Endodermal cell (in vitro differentiated cells): ENCODE measurements at regions not wholly inside any gene's neighbourhood (a gene's known extent, or its start where the extent isn't known, plus 50 kb on each side); places are given as distances from the start of the nearest gene placed in this dataset.

Experiments used
- DNase-seq: peaks from one replicate; pipeline ENCODE4 v3.0.0-alpha.2; 2017
- H3K27ac ChIP-seq: 2 replicates; pipeline ENCODE4 v1.5.1; 2013; ENCODE audit warnings: mild to moderate bottlenecking, low read depth, low read length, moderate library complexity
- H3K27me3 ChIP-seq: 2 replicates; pipeline ENCODE4 v1.6.1; 2013; ENCODE audit warnings: mild to moderate bottlenecking, low read length, moderate library complexity; ENCODE audit not compliant: insufficient read depth, control insufficient read depth, poor library complexity, severe bottlenecking
- H3K36me3 ChIP-seq: 2 replicates; pipeline ENCODE4 v1.7.0; 2013; ENCODE audit warnings: mild to moderate bottlenecking, low read length, moderate library complexity; ENCODE audit not compliant: control insufficient read depth, insufficient read depth
- H3K4me1 ChIP-seq: one replicate; pipeline ENCODE4 v1.7.0; 2013; ENCODE audit warnings: low read length; ENCODE audit not compliant: control insufficient read depth, insufficient read depth
- H3K4me3 ChIP-seq: 2 replicates; pipeline ENCODE4 v1.5.1; 2013; ENCODE audit warnings: mild to moderate bottlenecking, low read length, moderate library complexity
- H3K9ac ChIP-seq: 2 replicates; pipeline ENCODE4 v1.6.1; 2013; ENCODE audit warnings: mild to moderate bottlenecking, low read length, moderate library complexity; ENCODE audit not compliant: poor library complexity, severe bottlenecking; ENCODE audit errors: extremely low read depth
- H3K9me3 ChIP-seq: 2 replicates; pipeline ENCODE4 v1.6.1; 2013; ENCODE audit warnings: mild to moderate bottlenecking, low read length, moderate library complexity; ENCODE audit not compliant: control insufficient read depth
- H3K27ac Mint-ChIP-seq: 2 replicates; pipeline ENCODE4 v1.8.0; 2020; ENCODE audit warnings: mixed read lengths
- H3K27me3 Mint-ChIP-seq: 2 replicates; pipeline ENCODE4 v1.8.0; 2021; ENCODE audit warnings: mild to moderate bottlenecking, mixed read lengths; ENCODE audit not compliant: insufficient read depth
- H3K36me3 Mint-ChIP-seq: 2 replicates; pipeline ENCODE4 v1.8.0; 2020; ENCODE audit warnings: low read depth, mixed read lengths
- H3K4me1 Mint-ChIP-seq: 2 replicates; pipeline ENCODE4 v1.8.0; 2020; ENCODE audit warnings: mixed read lengths
- H3K4me3 Mint-ChIP-seq: 2 replicates; pipeline ENCODE4 v1.8.0; 2020; ENCODE audit warnings: mild to moderate bottlenecking, moderate library complexity, mixed read lengths
- H3K9me3 Mint-ChIP-seq: 2 replicates; pipeline ENCODE4 v1.8.0; 2020; ENCODE audit warnings: mild to moderate bottlenecking, mixed read lengths
- WGBS, 2 experiments: methylation state at CpG; one replicate each; pipeline versions ENCODE4 v1.1.5 to v1.1.7; 2013; ENCODE audit warnings: missing lambda C conversion rate in 2 of 2, mixed read lengths in 1 of 2; ENCODE audit not compliant: insufficient coverage in 1 of 2, insufficient read length in 1 of 2; 5-methylcytosine and 5-hydroxymethylcytosine counted together
- TF ChIP-seq, protein P1 (sequence below): fragments of 200-600 bp; sonication (generic); conservative IDR thresholded peaks from 2 replicates; pipeline ENCODE4 v1.5.0; 2021; ENCODE audit warnings: antibody characterized with exemption, mild to moderate bottlenecking

DNA sequence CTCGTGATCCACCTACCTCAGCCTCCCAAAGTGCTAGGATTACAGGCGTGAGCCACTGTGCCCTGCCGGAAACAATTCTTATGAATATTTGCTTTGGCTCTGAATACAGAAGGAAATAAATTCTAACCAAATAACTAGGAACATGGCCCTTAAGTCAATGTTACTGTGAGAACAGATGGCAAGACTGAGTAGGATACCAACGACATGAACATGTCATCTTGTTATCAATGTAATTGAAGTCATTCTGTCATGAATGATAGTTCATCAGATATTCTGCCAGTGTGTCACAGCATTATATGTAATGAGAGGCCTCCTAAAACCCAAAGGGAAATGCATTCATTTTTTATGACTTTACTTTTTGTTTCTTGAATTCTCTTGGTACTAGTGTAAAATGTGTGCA lies 548.8 kb downstream of the MCTP2 start:
- Histone ChIP-seq H3K4me1 (no peaks in the 10 kb centered on the region), H3K9me3 (no peaks in the 10 kb centered on the region), H3K27ac (no peak overlapping the region), H3K4me3 (no peak overlapping the region), H3K9ac (no peak overlapping the region), H3K27me3 (no peaks in the 10 kb centered on the region), H3K36me3 (no peaks in the 10 kb centered on the region)
- Mint-ChIP-seq H3K36me3 (no peaks in the 10 kb centered on the region), H3K27ac (no peak overlapping the region), H3K9me3 (peaks cover 4% of the 10 kb centered on the region), H3K27me3 (no peaks in the 10 kb centered on the region), H3K4me1 (peaks cover 4% of the 10 kb centered on the region), H3K4me3 (no peak overlapping the region)
- WGBS, 2 experiments, result 96 to 100% methylated on average over 2 to 4 of the region's 4 CpGs
- TF ChIP-seq, protein P1, sequence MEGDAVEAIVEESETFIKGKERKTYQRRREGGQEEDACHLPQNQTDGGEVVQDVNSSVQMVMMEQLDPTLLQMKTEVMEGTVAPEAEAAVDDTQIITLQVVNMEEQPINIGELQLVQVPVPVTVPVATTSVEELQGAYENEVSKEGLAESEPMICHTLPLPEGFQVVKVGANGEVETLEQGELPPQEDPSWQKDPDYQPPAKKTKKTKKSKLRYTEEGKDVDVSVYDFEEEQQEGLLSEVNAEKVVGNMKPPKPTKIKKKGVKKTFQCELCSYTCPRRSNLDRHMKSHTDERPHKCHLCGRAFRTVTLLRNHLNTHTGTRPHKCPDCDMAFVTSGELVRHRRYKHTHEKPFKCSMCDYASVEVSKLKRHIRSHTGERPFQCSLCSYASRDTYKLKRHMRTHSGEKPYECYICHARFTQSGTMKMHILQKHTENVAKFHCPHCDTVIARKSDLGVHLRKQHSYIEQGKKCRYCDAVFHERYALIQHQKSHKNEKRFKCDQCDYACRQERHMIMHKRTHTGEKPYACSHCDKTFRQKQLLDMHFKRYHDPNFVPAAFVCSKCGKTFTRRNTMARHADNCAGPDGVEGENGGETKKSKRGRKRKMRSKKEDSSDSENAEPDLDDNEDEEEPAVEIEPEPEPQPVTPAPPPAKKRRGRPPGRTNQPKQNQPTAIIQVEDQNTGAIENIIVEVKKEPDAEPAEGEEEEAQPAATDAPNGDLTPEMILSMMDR, result no peak
- DNase-seq, result no peak

DNA sequence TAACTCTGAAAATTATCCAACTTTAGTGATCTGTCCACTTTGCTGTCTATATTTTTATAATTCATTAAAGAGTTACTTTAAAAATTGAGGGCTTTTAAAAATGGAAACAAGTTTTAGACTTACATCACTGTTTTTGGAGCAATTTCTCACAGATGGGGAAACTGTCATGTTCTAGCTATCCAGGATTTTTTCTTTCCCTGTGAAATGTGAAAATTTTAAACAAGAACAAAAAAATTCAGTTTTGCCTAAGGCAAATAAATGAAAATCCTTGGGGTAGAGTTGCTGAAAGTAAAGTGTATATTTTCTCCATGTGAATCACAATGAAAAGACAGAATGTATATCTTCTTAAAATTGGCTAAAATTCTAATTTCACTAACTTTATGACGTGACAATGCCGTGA lies 553.7 kb downstream of the MCTP2 start:
- TF ChIP-seq, protein P1, result no peak
- Histone ChIP-seq H3K4me1 (no peaks in the 10 kb centered on the region), H3K27ac (no peak overlapping the region), H3K27me3 (no peaks in the 10 kb centered on the region), H3K9me3 (no peaks in the 10 kb centered on the region), H3K4me3 (no peak overlapping the region), H3K36me3 (no peaks in the 10 kb centered on the region), H3K9ac (no peak overlapping the region)
- Mint-ChIP-seq H3K4me1 (no peaks in the 10 kb centered on the region), H3K36me3 (no peaks in the 10 kb centered on the region), H3K4me3 (no peak overlapping the region), H3K27me3 (no peaks in the 10 kb centered on the region), H3K27ac (no peak overlapping the region), H3K9me3 (no peaks in the 10 kb centered on the region)
- 71% methylated on average over 2 of the region's 2 CpGs; no CpG with 5 or more reads in 1 of the 2 experiments for WGBS, 2 experiments
- no peak for DNase-seq

DNA sequence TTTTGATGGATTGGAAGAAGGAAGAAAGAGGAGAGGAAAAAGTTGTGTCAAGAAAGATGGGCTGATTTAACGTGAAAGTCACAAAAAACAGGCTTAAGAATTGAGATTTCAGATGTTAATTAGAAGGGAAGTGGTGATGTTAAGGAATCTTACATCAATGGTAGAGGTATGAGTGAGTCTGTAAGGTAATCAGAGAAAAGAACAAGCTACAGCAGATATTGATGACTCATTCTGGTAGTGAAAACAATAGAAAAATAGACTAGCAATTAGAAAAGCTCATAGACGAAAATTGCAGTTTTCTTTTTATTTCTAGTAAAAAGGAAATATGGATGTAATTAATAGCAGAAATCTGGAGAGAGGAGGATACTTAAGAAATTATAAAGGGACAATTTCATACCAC lies 559.6 kb downstream of the MCTP2 start:
- H3K27ac ChIP-seq, result no peak overlapping the region
- no peaks in the 10 kb centered on the region for H3K27me3 ChIP-seq
- WGBS, 2 experiments, result 79 to 89% methylated on average over 2 of the region's 2 CpGs
- no peak overlapping the region for H3K9ac ChIP-seq
- no peaks in the 10 kb centered on the region for H3K4me1 ChIP-seq
- H3K4me3 Mint-ChIP-seq, result no peak overlapping the region
- TF ChIP-seq, protein P1, result no peak
- H3K4me1 Mint-ChIP-seq, result peaks cover 23% of the 10 kb centered on the region
- H3K4me3 ChIP-seq, result no peak overlapping the region
- H3K27me3 Mint-ChIP-seq, result no peaks in the 10 kb centered on the region
- H3K27ac Mint-ChIP-seq, result no peak overlapping the region
- no peaks in the 10 kb centered on the region for H3K36me3 ChIP-seq
- no peaks in the 10 kb centered on the region for H3K9me3 ChIP-seq
- no peaks in the 10 kb centered on the region for H3K36me3 Mint-ChIP-seq
- no peak for DNase-seq
- no peaks in the 10 kb centered on the region for H3K9me3 Mint-ChIP-seq
